Hepatocyte (in vitro differentiated cells): ENCODE measurements at regions not wholly inside any gene's neighbourhood (a gene's known extent, or its start where the extent isn't known, plus 50 kb on each side); places are given as distances from the start of the nearest gene placed in this dataset.

Experiments
- DNase-seq: peaks from one replicate; pipeline ENCODE4 v3.0.0-alpha.2; 2016; ENCODE audit warnings: low spot score
- H2AFZ ChIP-seq: fragments of 200-600 bp; sonication (generic); 2 replicates; pipeline ENCODE4 v1.6.0; 2016; ENCODE audit warnings: antibody characterized with exemption, mild to moderate bottlenecking
- H3K27ac ChIP-seq: fragments of 200-600 bp; sonication (generic); 2 replicates; pipeline ENCODE4 v1.5.1; 2016; ENCODE audit warnings: mild to moderate bottlenecking
- H3K27me3 ChIP-seq: fragments of 200-600 bp; sonication (generic); 2 replicates; pipeline ENCODE4 v1.6.1; 2016
- H3K36me3 ChIP-seq: fragments of 200-600 bp; sonication (generic); replicated peaks from 2 replicates; pipeline ENCODE4 v1.5.1; 2016; ENCODE audit warnings: low read depth; ENCODE audit not compliant: insufficient read depth
- H3K4me1 ChIP-seq: fragments of 200-600 bp; sonication (generic); 2 replicates; pipeline ENCODE4 v1.5.1; 2016; ENCODE audit warnings: mild to moderate bottlenecking, moderate library complexity; ENCODE audit not compliant: insufficient read depth
- H3K4me2 ChIP-seq: fragments of 200-600 bp; sonication (generic); 2 replicates; pipeline ENCODE4 v1.6.0; 2016
- H3K4me3 ChIP-seq: fragments of 200-600 bp; sonication (generic); 2 replicates; pipeline ENCODE4 v1.5.1; 2016; ENCODE audit warnings: mild to moderate bottlenecking
- H3K79me2 ChIP-seq: fragments of 200-600 bp; sonication (generic); 2 replicates; pipeline ENCODE4 v1.6.0; 2017; ENCODE audit warnings: mild to moderate bottlenecking
- H3K9me2 ChIP-seq: fragments of 200-600 bp; sonication (generic); replicated peaks from 2 replicates; pipeline ENCODE4 v1.6.0; 2017; ENCODE audit warnings: mild to moderate bottlenecking; ENCODE audit not compliant: insufficient read depth
- H3K9me3 ChIP-seq: fragments of 200-600 bp; sonication (generic); 2 replicates; pipeline ENCODE4 v1.5.1; 2016; ENCODE audit warnings: low read depth, mild to moderate bottlenecking
- H4K20me1 ChIP-seq: fragments of 200-600 bp; sonication (generic); 2 replicates; pipeline ENCODE4 v1.6.0; 2016; ENCODE audit warnings: mild to moderate bottlenecking; ENCODE audit not compliant: insufficient read depth, poor library complexity, severe bottlenecking
- EZH2 ChIP-seq: fragments of 200-600 bp; sonication (generic); IDR thresholded peaks from 2 replicates; pipeline ENCODE4 v1.6.1; 2016; ENCODE audit warnings: antibody characterized with exemption, mild to moderate bottlenecking, borderline replicate concordance
- EZH2phosphoT487 ChIP-seq: fragments of 200-600 bp; sonication (generic); IDR thresholded peaks from one replicate; pipeline ENCODE4 v1.6.1; 2018; ENCODE audit warnings: antibody characterized with exemption, mild to moderate bottlenecking, low read depth, moderate library complexity; ENCODE audit not compliant: unreplicated experiment, severe bottlenecking
- WGBS: methylation state at CpG from one replicate; pipeline ENCODE4 v1.1.6; 2016; ENCODE audit warnings: low lambda C conversion rate; ENCODE audit errors: missing lambda C conversion rate; 5-methylcytosine and 5-hydroxymethylcytosine counted together
- TF ChIP-seq, protein P1 (sequence below): fragments of 200-600 bp; sonication (generic); IDR thresholded peaks from 2 replicates; pipeline ENCODE4 v1.5.1; 2016; ENCODE audit warnings: antibody characterized with exemption, mild to moderate bottlenecking; ENCODE audit not compliant: poor library complexity

DNA sequence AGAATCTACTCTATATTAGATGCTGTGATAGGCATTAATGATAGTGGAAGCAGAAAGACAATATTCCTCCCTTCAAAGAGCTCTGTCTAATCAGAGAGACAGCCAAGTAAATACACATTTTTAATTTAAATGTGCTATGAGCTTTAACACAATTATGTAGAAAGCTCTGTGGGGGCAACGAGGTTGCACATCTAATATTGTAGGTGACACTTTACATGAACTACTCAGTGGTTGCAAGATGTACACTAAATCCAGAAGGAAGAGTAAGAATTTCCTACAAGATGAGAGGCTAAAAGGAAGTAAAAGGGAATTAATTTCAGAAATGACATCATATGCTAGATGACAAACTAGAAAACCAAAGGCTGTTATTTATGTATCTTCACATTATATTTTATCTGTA, 120.9 kb downstream of the SPCS3 start:
- no peaks in the 10 kb centered on the region for H3K4me1 ChIP-seq
- TF ChIP-seq, protein P1, sequence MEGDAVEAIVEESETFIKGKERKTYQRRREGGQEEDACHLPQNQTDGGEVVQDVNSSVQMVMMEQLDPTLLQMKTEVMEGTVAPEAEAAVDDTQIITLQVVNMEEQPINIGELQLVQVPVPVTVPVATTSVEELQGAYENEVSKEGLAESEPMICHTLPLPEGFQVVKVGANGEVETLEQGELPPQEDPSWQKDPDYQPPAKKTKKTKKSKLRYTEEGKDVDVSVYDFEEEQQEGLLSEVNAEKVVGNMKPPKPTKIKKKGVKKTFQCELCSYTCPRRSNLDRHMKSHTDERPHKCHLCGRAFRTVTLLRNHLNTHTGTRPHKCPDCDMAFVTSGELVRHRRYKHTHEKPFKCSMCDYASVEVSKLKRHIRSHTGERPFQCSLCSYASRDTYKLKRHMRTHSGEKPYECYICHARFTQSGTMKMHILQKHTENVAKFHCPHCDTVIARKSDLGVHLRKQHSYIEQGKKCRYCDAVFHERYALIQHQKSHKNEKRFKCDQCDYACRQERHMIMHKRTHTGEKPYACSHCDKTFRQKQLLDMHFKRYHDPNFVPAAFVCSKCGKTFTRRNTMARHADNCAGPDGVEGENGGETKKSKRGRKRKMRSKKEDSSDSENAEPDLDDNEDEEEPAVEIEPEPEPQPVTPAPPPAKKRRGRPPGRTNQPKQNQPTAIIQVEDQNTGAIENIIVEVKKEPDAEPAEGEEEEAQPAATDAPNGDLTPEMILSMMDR = no peak
- TF ChIP-seq EZH2 (no peak), EZH2phosphoT487 (no peak)
- 91% methylated on average over 1 of the region's 1 CpG for WGBS
- H3K4me2 ChIP-seq = no peak overlapping the region
- H3K27me3 ChIP-seq = no peaks in the 10 kb centered on the region
- H3K36me3 ChIP-seq = no peaks in the 10 kb centered on the region
- H4K20me1 ChIP-seq = no peaks in the 10 kb centered on the region
- no peak overlapping the region for H3K4me3 ChIP-seq
- H2AFZ ChIP-seq = no peak overlapping the region
- no peak overlapping the region for H3K27ac ChIP-seq
- no peak for DNase-seq
- H3K9me3 ChIP-seq = no peaks in the 10 kb centered on the region
- H3K79me2 ChIP-seq = no peaks in the 10 kb centered on the region
- H3K9me2 ChIP-seq = no peaks in the 10 kb centered on the region

- WGBS = 89% methylated on average over 2 of the region's 2 CpGs
- Histone ChIP-seq H3K9me3 (no peaks in the 10 kb centered on the region), H3K4me1 (no peaks in the 10 kb centered on the region), H3K27me3 (no peaks in the 10 kb centered on the region), H3K4me2 (no peak overlapping the region), H3K79me2 (no peaks in the 10 kb centered on the region), H3K9me2 (no peaks in the 10 kb centered on the region), H3K27ac (no peak overlapping the region), H3K4me3 (no peak overlapping the region), H2AFZ (no peak overlapping the region), H4K20me1 (no peaks in the 10 kb centered on the region), H3K36me3 (no peaks in the 10 kb centered on the region)
- TF ChIP-seq EZH2phosphoT487 (no peak), EZH2 (no peak)
- TF ChIP-seq, protein P1 = no peak
- no peak for DNase-seq
These were observed 121.8 kb downstream of the SPCS3 start for GRCh38 chr4:176441594-176441993.

- Histone ChIP-seq H3K4me1 (no peaks in the 10 kb centered on the region), H3K79me2 (no peaks in the 10 kb centered on the region), H3K4me3 (no peak overlapping the region), H3K9me2 (no peaks in the 10 kb centered on the region), H3K27me3 (no peaks in the 10 kb centered on the region), H3K4me2 (no peak overlapping the region), H2AFZ (no peak overlapping the region), H3K9me3 (no peaks in the 10 kb centered on the region), H4K20me1 (no peaks in the 10 kb centered on the region), H3K36me3 (no peaks in the 10 kb centered on the region), H3K27ac (no peak overlapping the region)
- 63% methylated on average over 4 of the region's 4 CpGs for WGBS
- TF ChIP-seq EZH2 = no peak
- TF ChIP-seq, protein P1 = no peak
- no peak for TF ChIP-seq EZH2phosphoT487
- DNase-seq = no peak
These were observed 123.4 kb downstream of the SPCS3 start for GRCh38 chr4:176443117-176443516.
